RCC 7860 (cell line): ENCODE measurements at regions not wholly inside any gene's neighbourhood (a gene's known extent, or its start where the extent isn't known, plus 50 kb on each side); places are given as distances from the start of the nearest gene placed in this dataset.

Experiments used
- DNase-seq: peaks from one replicate; pipeline ENCODE4 v3.0.0-alpha.2; 2015; ENCODE audit warnings: low spot score
- FAIRE-seq: peaks from 2 replicates; lab custom pipeline; 2012; peaks lifted over from hg19 to GRCh38; lab: Jason Lieb, UNC

DNA sequence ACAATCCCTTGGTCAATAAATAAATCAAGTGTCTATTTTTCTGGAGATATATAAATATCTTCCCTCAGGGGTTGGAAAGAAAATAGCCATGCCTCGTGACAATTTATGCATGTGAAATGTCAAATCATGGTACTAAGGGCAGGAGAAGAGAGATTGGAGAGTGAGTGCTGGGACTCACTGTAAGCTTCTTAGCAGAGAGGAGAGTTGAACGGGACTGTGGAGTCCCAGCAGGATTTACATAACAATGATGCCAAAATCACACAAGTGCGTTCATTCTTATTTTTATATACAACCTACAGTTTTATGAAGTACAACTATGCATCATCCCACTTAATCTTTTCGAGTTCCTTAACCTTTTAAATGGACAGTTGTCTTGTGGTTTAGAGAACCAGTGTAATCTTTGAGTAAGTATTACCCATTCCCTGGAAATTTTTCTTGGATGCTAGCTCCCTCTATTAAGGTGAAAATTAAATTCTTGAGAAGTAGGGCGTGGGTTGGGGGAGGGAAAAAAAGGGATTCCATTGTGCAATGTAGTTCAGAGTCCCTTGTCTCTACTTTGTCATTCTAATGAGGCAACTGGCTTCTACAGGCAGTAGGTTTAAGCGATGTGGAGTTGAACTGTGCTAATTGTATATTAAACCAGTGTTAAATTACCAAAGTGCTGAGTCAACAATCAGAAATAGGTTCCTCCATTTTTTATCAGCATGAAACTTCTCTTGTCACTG is 143.6 kb upstream of the EPHA4 start:
- DNase-seq (peak; percentile 55), FAIRE-seq (peak; percentile 81)

DNA sequence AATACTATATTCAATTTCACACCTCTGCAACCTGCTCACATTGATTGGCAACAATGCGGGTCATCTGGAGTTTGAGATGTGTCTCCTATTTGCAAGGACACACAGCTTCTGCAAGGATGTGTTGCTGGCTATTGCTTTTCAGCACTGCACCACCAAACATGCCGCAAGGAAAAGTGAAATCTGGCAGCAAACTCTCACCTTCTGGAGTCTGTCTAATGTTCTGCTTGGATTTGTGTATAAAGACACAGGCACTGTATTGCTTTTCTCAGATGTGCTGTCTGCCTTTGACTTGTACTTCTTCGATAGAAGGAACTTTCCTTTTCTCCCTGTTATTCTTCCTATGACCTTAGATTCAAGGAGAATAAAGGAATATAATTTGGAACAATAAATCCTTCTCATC is 138.6 kb upstream of the EPHA4 start:
- no peak for DNase-seq
- FAIRE-seq, result no peak

DNA sequence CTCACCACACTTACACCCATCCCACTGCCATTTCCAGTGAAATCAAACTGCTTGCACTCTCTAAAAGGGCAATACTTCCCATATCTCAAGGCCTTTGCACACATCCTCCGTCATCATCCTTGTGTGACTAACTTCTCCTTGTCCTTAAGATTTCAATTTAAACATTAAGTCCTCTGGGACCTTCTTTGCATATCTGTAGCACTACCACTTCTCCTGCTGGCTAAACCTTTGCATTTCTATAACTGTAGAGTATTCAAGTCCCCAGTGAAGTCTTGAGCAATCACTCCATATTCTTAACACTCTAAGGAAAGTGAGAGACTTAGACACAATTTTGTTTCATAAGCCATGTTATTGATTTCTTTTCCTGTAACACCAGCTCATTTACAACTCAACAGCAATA is 136.8 kb upstream of the EPHA4 start:
- no peak for DNase-seq

DNA sequence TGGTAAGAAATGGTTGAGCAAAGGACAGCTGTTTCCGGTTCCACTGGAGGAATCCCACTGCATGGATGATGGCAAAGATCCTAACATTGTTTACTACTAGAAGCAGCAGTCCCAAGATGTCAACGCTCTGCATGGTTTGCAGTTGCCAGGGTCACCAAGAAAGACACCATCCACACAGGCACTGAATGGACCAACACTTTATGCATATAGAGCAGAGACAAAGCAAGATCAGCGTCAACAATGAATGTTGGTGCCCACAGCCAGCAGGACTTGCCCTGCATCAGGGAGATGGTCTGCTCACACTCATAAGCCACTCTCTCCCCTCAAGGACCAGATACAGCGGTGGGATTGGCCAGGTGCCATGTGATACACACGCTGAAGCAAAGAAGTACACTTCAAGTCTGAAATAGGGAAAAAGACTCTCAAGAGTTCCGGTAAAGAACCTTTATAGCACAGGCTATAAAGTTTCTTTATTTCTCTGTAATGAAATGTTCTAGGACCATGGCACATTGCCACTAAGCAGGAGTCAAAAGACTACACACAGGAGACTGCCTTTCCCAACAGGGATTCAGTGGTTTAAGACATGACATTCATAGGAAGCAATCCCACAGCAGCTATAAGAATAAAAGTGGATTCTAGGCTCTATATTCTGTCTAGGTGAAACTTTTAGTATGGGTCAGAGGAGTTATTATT is 133.2 kb upstream of the EPHA4 start:
- DNase-seq, result no peak

More for the DNA sequence above, 136.8 kb upstream of the EPHA4 start:
- no peak for FAIRE-seq

DNA sequence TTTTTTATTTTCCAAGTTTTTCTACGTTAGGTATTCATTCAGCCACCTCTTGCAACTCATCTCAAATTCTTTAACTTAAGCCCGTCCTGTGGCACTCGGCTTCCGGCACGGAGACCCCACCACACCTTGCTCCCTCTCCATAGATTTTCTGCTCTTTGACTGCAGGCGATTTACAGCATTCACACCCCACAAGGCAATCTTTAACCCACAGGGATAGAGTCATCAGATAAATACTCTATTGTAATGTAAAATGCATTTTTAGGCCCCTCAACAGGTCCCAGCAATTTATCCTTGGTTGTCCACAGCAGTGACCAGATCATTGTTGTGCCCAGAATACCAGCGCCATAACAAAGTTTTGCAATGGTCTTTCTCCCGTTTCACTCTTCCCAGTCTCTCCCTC is 132.3 kb upstream of the EPHA4 start:
- FAIRE-seq (no peak), DNase-seq (no peak)

More for the DNA sequence above, 133.2 kb upstream of the EPHA4 start:
- no peak for FAIRE-seq

DNA sequence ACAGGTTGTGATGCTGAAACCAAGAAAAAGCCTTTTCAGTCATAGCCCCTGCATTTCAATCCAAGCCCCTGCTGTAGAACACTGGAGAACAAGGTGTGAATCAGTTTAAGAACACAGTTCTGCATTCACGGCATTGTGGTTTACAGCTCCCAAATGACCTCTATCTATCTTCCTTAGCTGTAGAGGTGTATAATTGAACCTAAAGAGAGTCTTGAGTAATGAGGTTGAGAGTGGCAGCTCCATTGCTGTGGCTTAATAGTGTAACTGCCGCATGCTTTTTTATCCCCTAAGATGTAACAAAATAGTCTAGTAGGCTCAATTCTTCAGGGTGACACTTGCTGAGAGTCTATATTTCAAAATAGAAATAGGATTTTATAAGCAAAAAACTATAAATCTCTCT is 121.3 kb upstream of the EPHA4 start:
- FAIRE-seq, result no peak
- no peak for DNase-seq

DNA sequence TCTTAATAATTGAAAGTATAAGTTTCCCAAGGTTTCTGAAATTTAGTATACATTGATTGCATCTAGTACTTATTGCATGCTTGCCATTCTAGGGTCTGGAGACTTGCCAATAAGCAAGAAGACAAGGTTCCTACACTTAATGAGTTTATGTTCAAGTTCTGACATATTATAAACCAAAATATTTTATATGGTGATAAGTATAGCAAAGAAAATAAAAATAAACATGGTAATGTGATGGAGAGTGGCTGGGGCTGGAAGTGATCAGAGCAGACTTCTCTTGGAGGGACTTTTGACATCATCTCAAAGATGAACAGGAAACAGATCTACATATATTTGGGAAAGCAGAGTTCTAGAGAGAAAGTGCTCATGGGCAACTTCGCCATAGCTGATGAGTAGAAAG is 119.5 kb upstream of the EPHA4 start:
- DNase-seq (no peak), FAIRE-seq (no peak)

DNA sequence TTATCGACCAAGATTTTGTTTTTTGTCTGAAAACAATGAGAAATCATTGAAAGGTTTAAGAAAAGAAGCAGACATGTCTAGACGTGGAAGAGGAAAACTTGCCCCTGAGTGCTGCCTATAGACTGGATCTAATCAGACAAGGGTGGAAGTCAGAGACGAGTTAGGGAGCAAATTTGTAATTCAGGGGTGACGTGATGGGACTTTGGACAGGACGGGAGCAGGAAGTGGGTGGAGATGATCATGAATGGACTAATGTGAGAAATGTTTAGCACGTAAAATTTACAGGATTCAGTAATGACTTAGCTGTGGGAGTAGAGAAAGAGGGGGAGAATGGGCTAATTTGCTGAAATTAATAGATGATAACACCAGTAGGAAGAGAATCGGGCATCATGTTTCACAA is 117.0 kb upstream of the EPHA4 start:
- DNase-seq, result no peak

DNA sequence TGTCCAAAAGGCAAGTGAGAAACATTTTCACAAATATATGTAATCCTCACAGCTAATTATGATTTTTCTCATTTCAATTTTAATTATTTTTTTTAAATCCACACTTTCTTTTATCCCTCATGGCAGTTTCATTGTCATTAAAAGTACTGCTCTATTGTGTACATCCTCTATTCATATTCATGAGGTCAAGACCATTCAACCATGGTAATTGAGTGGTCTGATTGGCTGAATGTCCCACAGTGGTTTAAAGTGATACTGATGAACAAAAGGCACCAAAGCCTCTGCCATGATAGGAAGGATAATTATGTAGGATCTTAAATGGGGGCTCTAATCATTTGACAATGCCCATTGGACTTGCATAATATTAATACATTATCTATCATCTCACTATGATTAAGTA is 108.4 kb upstream of the EPHA4 start:
- DNase-seq (no peak), FAIRE-seq (no peak)

More for the DNA sequence above, 117.0 kb upstream of the EPHA4 start:
- no peak for FAIRE-seq

DNA sequence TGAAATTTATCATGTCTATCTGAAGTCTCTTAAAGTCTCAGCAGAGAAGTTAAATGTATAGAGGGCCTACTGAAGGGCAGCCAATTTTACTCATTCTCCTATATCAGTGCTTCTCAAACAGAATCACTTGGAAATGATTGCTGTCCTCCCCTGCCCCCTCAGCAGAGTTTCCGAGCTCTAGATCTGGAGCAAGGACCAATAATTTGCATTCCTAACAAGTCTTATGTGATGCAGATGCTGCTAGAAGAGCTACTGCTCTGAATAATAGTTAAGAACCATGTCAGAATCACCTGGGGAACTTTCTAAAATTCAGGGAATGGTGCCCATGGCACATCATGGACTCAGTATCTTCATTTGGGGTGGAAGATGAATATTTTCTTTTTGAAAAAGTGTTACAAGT is 105.6 kb upstream of the EPHA4 start:
- no peak for FAIRE-seq
- no peak for DNase-seq

DNA sequence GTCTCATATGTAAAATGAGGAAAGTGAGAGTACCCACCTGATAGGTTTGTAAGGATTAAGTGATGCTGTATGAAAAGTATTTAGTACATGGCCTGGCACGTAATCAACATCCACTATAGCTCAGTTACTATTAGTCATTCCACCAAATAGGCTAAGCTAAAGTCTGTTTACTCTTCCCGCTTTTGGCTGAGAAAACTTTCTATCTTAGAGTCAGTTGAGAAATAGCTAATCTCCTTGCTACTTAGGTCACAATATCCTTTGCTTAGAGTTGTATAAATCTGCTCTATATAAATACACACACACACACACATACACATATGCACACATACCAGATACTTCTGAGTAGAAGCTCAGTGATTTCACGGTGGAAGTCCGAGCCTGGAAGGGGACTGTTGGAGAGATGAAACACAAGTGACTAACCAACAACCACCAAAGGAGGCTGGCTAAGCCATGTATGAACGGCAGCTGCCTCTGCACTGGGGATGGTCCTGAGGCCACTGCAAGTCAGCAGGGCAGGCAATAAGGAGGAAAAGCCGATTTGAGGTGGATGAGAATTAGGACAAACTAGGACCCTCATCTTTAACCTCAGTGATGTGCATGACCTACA is 104.6 kb upstream of the EPHA4 start:
- no peak for DNase-seq

DNA sequence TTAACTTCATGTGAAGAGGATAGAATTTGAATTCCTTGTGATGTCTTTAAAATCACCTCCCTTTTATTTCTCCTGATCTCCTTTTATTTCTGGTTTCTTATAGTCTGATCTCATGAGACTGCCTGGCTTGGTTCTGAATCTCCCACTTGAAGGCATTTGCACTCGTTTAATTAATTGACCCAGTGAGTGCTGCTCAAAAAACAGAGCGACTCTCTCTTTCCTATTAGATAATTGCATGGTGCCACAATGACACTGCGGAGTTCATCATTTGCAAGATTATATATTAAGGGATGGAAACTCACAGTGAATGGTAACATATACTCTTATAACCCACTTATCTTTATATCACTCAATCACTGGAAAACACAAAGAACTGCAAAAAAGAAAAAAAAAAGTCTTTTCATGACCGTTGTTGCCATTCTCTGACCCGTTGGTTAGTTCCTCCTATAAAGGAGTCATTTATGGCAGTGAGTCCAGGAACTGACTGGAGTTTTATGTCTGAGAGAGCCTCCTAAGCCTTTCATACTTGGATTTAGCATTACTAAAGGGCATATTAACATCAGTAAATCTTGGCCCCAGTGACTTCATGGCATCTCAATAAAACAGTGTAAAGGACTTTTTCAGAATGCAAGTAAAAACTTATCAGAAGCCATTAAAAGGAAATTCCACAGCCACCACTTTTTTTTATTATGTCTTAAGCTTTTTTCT is 103.3 kb upstream of the EPHA4 start:
- no peak for DNase-seq
- FAIRE-seq, result no peak

More for the DNA sequence above, 104.6 kb upstream of the EPHA4 start:
- no peak for FAIRE-seq

DNA sequence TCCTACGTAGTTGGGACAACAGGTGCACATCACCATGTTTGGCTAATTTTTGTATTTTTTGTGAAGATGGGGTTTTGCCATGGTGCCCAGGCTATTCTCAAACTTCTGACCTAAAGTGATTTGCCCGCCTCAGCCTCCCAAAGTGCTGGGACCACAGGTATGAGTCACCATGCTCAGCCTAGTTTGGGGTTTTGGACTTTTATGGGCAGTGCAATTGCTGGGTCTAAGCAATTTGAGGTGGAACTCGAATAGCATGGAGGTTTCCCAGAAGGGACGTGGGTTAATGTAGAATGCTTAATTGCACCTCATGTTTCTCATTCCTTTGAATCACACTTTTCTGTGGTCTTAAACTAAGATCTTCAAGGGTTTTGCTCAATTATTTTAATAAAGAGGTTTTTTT is 102.3 kb upstream of the EPHA4 start:
- FAIRE-seq, result no peak

DNA sequence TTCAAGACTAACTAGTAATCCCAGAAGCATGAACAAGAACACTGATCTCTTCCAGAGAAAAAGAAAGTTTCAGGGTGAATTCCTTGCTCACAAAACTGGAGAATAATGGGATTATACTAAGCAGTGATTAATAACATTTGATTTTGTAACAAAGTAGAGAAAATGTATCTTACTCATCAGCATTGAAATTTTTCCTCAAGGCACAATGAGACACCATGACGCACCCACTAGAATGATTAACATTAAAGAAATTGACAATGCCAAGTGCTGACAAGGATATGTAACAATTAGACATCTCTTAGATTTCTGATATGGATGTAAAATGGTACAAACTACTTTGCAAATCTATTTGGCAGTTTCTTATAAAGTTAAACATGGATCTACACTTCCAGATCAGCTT is 101.1 kb upstream of the EPHA4 start:
- FAIRE-seq (no peak), DNase-seq (no peak)

More for the DNA sequence above, 102.3 kb upstream of the EPHA4 start:
- DNase-seq, result no peak

DNA sequence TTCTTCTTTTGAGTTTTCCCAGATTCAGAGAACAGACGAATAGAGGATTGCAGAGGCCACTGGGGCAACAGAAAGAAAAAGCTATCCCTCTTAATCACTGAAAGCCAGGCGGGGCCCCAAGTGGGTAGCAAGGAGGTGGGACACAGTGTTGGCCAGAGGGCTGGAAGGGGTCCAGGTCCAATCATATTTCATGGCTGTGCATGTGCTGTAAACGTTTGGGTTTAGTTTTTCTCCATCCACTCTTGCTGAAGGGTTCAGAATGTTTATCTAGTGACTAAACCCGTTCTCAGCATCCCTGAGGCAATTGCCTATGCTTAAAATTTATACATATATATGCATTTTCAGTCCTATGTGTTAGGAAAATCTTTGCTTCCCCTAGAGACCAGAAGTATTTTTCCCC is 99.4 kb upstream of the EPHA4 start:
- DNase-seq, result no peak

DNA sequence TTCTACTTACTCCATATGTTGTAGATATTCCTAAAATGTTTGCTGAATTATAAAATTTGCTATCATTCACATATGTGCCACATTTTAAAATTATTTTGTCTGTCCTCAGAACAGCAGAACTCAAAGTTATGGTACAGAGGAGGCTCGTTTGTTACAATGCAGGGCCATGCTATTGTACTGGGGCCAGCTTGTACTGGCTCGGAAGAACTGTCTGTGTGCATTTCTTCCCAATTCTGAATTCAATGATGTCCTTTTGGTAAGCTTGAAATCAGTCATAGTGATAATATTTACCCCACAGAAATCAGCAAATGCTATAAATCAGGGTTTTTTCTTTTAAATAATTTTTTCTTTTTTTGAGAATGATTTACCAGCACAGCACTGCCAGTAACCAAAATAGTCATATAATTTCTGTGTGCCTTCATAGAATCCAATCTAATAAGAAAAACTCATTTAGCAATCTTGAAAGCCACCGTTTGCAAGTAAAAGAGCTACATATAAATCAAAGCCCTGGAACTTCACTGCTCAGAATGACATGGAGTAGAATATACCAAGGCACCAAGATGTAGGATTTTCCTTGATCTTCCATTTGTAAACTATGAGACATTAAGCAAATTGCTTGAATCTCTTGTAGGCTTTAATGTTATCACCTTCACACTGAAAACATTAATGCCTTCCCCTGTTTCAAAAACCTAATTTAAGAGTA is 90.7 kb upstream of the EPHA4 start:
- FAIRE-seq, result no peak
- DNase-seq, result no peak

More for the DNA sequence above, 99.4 kb upstream of the EPHA4 start:
- FAIRE-seq, result no peak

DNA sequence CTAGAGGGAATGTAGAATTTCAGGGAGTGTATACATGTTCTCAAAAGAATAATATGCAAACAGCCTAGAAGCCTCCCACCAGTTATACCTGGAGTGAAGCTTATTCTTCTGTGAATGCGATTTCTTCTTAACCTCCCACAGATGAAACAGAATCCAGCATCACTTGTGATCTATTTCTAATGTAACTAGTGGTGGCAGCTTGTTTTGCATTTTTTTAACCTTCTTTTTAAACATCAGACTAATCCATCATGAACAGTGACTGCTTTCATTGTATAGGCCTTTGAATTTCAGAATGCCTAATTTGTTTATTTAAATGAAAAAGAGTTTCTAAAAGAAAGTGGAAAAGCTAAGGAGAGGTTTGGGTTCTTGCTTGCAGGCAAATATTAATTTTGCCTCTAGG is 85.7 kb upstream of the EPHA4 start:
- FAIRE-seq, result no peak
- no peak for DNase-seq

DNA sequence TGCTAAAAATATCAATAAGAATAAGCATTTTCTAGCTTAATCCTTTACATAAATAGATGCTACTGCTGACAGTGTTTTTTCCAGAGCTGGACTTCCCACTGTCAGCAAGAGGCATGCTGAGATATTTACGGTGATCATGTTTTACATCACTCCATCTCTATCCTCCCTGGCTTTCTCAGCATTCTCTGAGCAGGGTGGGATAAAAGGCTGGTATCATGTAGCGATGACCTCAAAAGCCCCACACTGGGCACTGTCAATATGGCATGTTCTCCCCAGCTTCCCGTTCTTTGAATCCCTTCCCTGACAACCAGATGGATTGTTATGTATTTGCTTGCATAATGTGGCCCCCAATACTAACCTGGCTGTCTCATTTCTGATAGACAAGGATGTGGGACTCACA is 83.2 kb upstream of the EPHA4 start:
- DNase-seq (no peak), FAIRE-seq (no peak)

DNA sequence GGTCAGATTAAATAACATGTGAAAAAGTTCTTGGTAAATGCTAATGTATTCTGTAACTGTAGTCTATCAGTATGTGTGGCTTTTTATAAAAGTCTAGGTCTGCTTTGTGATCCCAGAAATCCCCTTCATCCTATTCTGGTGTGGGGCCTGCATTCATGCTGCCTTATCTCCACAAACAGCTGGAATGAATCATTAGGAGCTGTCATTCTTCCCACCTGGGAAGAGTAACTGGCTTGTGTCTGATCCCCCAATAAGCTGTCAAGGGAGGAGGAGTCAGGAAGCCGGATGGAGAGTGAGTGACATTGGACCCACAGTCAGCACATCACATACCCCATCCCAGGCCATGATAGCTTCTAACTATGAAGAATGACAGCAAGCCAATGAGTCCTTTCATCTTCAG is 81.1 kb upstream of the EPHA4 start:
- no peak for FAIRE-seq

DNA sequence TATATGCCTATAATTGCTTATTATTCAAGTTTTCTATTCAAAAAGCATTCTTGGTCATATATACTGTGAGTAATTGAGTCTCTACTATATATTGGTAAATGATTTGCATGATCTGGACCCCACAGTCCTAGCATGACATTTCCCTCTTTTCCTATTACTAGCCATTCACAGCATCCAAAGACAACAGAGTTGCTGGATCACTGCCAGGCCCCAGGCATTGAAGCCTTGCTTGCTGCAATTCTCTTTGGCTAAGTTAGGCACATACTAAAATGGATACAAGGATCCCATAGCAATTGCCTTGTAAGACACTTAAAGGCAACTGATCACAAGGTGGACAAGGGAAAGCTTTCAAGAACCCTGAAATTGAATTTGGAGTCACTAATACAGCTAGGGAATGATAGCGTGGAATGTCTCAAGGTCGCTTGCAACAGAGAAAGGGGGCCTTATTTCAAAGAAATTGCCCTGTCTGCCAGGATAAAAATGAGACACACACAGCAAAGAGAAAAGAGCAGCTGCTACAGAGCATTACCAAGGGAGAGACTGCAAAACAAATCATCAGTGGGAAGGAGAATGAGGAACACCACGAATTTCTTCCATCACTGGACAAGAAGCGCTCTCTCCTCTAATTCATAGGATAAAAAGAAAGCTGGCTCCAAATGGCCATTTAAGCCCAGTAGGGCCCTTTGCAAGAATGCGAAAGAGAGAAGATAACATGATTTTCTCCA is 77.1 kb upstream of the EPHA4 start:
- DNase-seq, result no peak
- no peak for FAIRE-seq

More for the DNA sequence above, 81.1 kb upstream of the EPHA4 start:
- no peak for DNase-seq
